Hepatocyte (in vitro differentiated cells): ENCODE measurements at regions not wholly inside any gene's neighbourhood (a gene's known extent, or its start where the extent isn't known, plus 50 kb on each side); places are given as distances from the start of the nearest gene placed in this dataset.

Experiments used
- CTCF ChIP-seq: fragments of 200-600 bp; sonication (generic); IDR thresholded peaks from 2 replicates; pipeline ENCODE4 v1.5.1; 2016; ENCODE audit warnings: antibody characterized with exemption, mild to moderate bottlenecking; ENCODE audit not compliant: poor library complexity
- EZH2 ChIP-seq: fragments of 200-600 bp; sonication (generic); IDR thresholded peaks from 2 replicates; pipeline ENCODE4 v1.6.1; 2016; ENCODE audit warnings: antibody characterized with exemption, mild to moderate bottlenecking, borderline replicate concordance
- EZH2phosphoT487 ChIP-seq: fragments of 200-600 bp; sonication (generic); IDR thresholded peaks from one replicate; pipeline ENCODE4 v1.6.1; 2018; ENCODE audit warnings: antibody characterized with exemption, mild to moderate bottlenecking, low read depth, moderate library complexity; ENCODE audit not compliant: unreplicated experiment, severe bottlenecking

GRCh38 chr5:124403281-124403680 lies 343.2 kb downstream of the ZNF608 start:
- TF ChIP-seq CTCF: no peak
- TF ChIP-seq EZH2: no peak
- no peak for TF ChIP-seq EZH2phosphoT487
